Erythroblast (primary cell): ENCODE measurements at regions not wholly inside any gene's neighbourhood (a gene's known extent, or its start where the extent isn't known, plus 50 kb on each side); places are given as distances from the start of the nearest gene placed in this dataset.

Experiments
- GATA1 ChIP-seq: IDR thresholded peaks from 2 replicates; pipeline ENCODE4 v1.6.1; 2011; ENCODE audit warnings: low read depth, mild to moderate bottlenecking, control low read depth, low read length, moderate library complexity
- POLR2A ChIP-seq: IDR thresholded peaks from 2 replicates; pipeline ENCODE4 v1.6.1; 2011; ENCODE audit warnings: mild to moderate bottlenecking, low read length

DNA sequence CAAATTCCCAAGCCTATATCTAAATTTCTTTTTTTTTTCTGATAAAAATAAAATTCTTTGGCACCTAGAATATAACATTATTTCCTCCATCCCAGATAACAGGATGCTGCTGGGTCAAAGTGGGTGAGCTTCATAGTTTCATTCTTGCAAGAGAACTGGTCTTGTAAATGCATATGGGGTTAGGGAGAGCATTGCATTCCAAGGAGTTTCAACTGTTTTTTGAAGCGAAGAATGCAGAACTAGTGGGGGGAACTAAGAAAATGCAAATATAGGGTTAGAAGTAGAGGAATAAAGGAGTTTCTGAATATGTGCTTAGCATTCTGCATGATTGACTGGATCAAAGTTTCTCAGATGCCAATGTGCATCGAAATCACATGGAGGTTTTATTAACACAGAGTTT, 347.2 kb upstream of the XYLT1 start:
- no peak for TF ChIP-seq POLR2A
- no peak for TF ChIP-seq GATA1
